Dendritic cell treated with granulocyte-macrophage colony-stimulating factor and Interleukin-4, amounts not matched to agents 40 ng/mL and 50 ng/mL, for 4 days (primary cell): ENCODE measurements at regions not wholly inside any gene's neighbourhood (a gene's known extent, or its start where the extent isn't known, plus 50 kb on each side); places are given as distances from the start of the nearest gene placed in this dataset.
"Not testable (repeated sequence)": the region's sequence is repeated elsewhere in the genome, so short reads cannot be mapped to it uniquely, and the experiment has no call there.

ENCODE experiments used
- H3K27ac Mint-ChIP-seq: one replicate; pipeline ENCODE4 v1.8.0; 2022; ENCODE audit warnings: mild to moderate bottlenecking, mixed read lengths
- H3K27me3 Mint-ChIP-seq: one replicate; pipeline ENCODE4 v1.8.0; 2022; ENCODE audit warnings: mild to moderate bottlenecking, mixed read lengths
- H3K36me3 Mint-ChIP-seq: one replicate; pipeline ENCODE4 v1.8.0; 2022; ENCODE audit warnings: low read depth, mixed read lengths
- H3K4me1 Mint-ChIP-seq: one replicate; pipeline ENCODE4 v1.8.0; 2022; ENCODE audit warnings: low read depth, mixed read lengths
- H3K4me3 Mint-ChIP-seq: one replicate; pipeline ENCODE4 v1.8.0; 2022; ENCODE audit warnings: mild to moderate bottlenecking, moderate library complexity, mixed read lengths
- H3K9me3 Mint-ChIP-seq: one replicate; pipeline ENCODE4 v1.8.0; 2022; ENCODE audit warnings: mixed read lengths
- intact Hi-C: fragments of 100-400 bp; cut with micrococcal nuclease; formaldehyde crosslinking; loops from one replicate; pipeline ENCODE4 v1.15.0; 2022

GRCh38 chr5:54874337-54875021 is 110.9 kb downstream of the ESM1 start:
- intact Hi-C loops = no loop called here
- no peaks in the 10 kb centered on the region for H3K9me3 Mint-ChIP-seq
- H3K4me1 Mint-ChIP-seq = peaks cover 15% of the 10 kb centered on the region
- peaks cover 3% of the 10 kb centered on the region for H3K27me3 Mint-ChIP-seq
- no peaks in the 10 kb centered on the region for H3K36me3 Mint-ChIP-seq
- peak overlapping the region; percentile 23 for H3K4me3 Mint-ChIP-seq
- no peak overlapping the region for H3K27ac Mint-ChIP-seq

GRCh38 chr5:54873691-54874090 is 111.7 kb downstream of the ESM1 start:
- Mint-ChIP-seq H3K4me3 (no peak overlapping the region), H3K27me3 (peaks cover 3% of the 10 kb centered on the region), H3K27ac (no peak overlapping the region), H3K9me3 (no peaks in the 10 kb centered on the region), H3K36me3 (no peaks in the 10 kb centered on the region), H3K4me1 (peaks cover 15% of the 10 kb centered on the region)
- intact Hi-C loops = no loop called here

- Mint-ChIP-seq H3K9me3 (no peaks in the 10 kb centered on the region), H3K4me1 (peaks cover 15% of the 10 kb centered on the region), H3K4me3 (no peak overlapping the region), H3K36me3 (no peaks in the 10 kb centered on the region), H3K27ac (no peak overlapping the region), H3K27me3 (peaks cover 2% of the 10 kb centered on the region)
- intact Hi-C loops = no loop called here
Measured at GRCh38 chr5:54872810-54873209, 112.6 kb downstream of the ESM1 start.

GRCh38 chr5:54870271-54870670 is 115.1 kb downstream of the ESM1 start:
- Mint-ChIP-seq H3K9me3 (no peaks in the 10 kb centered on the region), H3K36me3 (no peaks in the 10 kb centered on the region), H3K27ac (no peak overlapping the region), H3K27me3 (peaks cover 7% of the 10 kb centered on the region), H3K4me1 (peaks cover 17% of the 10 kb centered on the region), H3K4me3 (no peak overlapping the region)
- intact Hi-C loops = no loop called here

GRCh38 chr5:54869691-54870090 is 115.7 kb downstream of the ESM1 start:
- no peak overlapping the region for H3K27ac Mint-ChIP-seq
- H3K9me3 Mint-ChIP-seq = no peaks in the 10 kb centered on the region
- intact Hi-C loops = loop anchor here (10.0 kb wide), 1 partner anchor 625 kb away; no protein-coding TSS in a partner anchor
- H3K36me3 Mint-ChIP-seq = no peaks in the 10 kb centered on the region
- H3K4me1 Mint-ChIP-seq = peaks cover 12% of the 10 kb centered on the region
- no peak overlapping the region for H3K4me3 Mint-ChIP-seq
- peaks cover 7% of the 10 kb centered on the region for H3K27me3 Mint-ChIP-seq

- peaks cover 7% of the 10 kb centered on the region for H3K27me3 Mint-ChIP-seq
- no peaks in the 10 kb centered on the region for H3K36me3 Mint-ChIP-seq
- H3K4me3 Mint-ChIP-seq = no peak overlapping the region
- no peaks in the 10 kb centered on the region for H3K9me3 Mint-ChIP-seq
- no peak overlapping the region for H3K27ac Mint-ChIP-seq
- intact Hi-C loops = loop anchor here (10.0 kb wide), 1 partner anchor 624 kb away; no protein-coding TSS in a partner anchor
- peaks cover 5% of the 10 kb centered on the region for H3K4me1 Mint-ChIP-seq
Measured at GRCh38 chr5:54868511-54869483, 116.6 kb downstream of the ESM1 start.

- Mint-ChIP-seq H3K4me1 (peaks cover 5% of the 10 kb centered on the region), H3K27ac (no peak overlapping the region), H3K9me3 (no peaks in the 10 kb centered on the region), H3K4me3 (peak overlapping the region; percentile 36), H3K36me3 (no peaks in the 10 kb centered on the region), H3K27me3 (peaks cover 11% of the 10 kb centered on the region)
- intact Hi-C loops = loop anchor here (1.0 to 10.0 kb wide), 3 partner anchors 22 to 623 kb away; partner anchors contain the start of gene SNX18
Measured at GRCh38 chr5:54867310-54867944, 118.0 kb downstream of the ESM1 start.

- H3K27ac Mint-ChIP-seq, H3K4me3 Mint-ChIP-seq, H3K9me3 Mint-ChIP-seq, H3K36me3 Mint-ChIP-seq: not testable (repeated sequence)
- Mint-ChIP-seq H3K4me1 (peaks cover 13% of the 10 kb centered on the region), H3K27me3 (peaks cover 12% of the 10 kb centered on the region)
- intact Hi-C loops = loop anchor here (10.0 kb wide), 1 partner anchor 620 kb away; no protein-coding TSS in a partner anchor
Measured at GRCh38 chr5:54864911-54865515, 120.4 kb downstream of the ESM1 start.

GRCh38 chr5:54862036-54862435 is 123.4 kb downstream of the ESM1 start:
- Mint-ChIP-seq H3K9me3 (peaks cover 25% of the 10 kb centered on the region), H3K27me3 (peaks cover 12% of the 10 kb centered on the region), H3K4me1 (peaks cover 21% of the 10 kb centered on the region), H3K36me3 (peaks cover 5% of the 10 kb centered on the region), H3K4me3 (no peak overlapping the region), H3K27ac (no peak overlapping the region)
- intact Hi-C loops = loop anchor here (10.0 kb wide), 1 partner anchor 617 kb away; no protein-coding TSS in a partner anchor

- H3K4me1 Mint-ChIP-seq = peaks cover 18% of the 10 kb centered on the region
- peaks cover 11% of the 10 kb centered on the region for H3K27me3 Mint-ChIP-seq
- H3K4me3 Mint-ChIP-seq = no peak overlapping the region
- intact Hi-C loops = loop anchor here (10.0 kb wide), 1 partner anchor 617 kb away; no protein-coding TSS in a partner anchor
- no peak overlapping the region for H3K27ac Mint-ChIP-seq
- peaks cover 29% of the 10 kb centered on the region for H3K9me3 Mint-ChIP-seq
- peaks cover 5% of the 10 kb centered on the region for H3K36me3 Mint-ChIP-seq
Measured at GRCh38 chr5:54861212-54861894, 124.0 kb downstream of the ESM1 start.

- Mint-ChIP-seq H3K4me3 (no peak overlapping the region), H3K4me1 (peaks cover 18% of the 10 kb centered on the region), H3K9me3 (peaks cover 29% of the 10 kb centered on the region), H3K27me3 (peaks cover 7% of the 10 kb centered on the region), H3K27ac (peak overlapping the region; percentile 31), H3K36me3 (peaks cover 5% of the 10 kb centered on the region)
- intact Hi-C loops = loop anchor here (10.0 kb wide), 1 partner anchor 616 kb away; no protein-coding TSS in a partner anchor
Measured at GRCh38 chr5:54860321-54860720, 125.1 kb downstream of the ESM1 start.

- H3K27me3 Mint-ChIP-seq = peaks cover 7% of the 10 kb centered on the region
Measured at GRCh38 chr5:54859316-54859715, 126.1 kb downstream of the ESM1 start.

More at GRCh38 chr5:54859316-54859715, 126.1 kb downstream of the ESM1 start:
- peak overlapping the region; percentile 31 for H3K27ac Mint-ChIP-seq
- no peak overlapping the region for H3K4me3 Mint-ChIP-seq
- H3K9me3 Mint-ChIP-seq = peaks cover 29% of the 10 kb centered on the region
- peaks cover 5% of the 10 kb centered on the region for H3K36me3 Mint-ChIP-seq
- intact Hi-C loops = no loop called here
- H3K4me1 Mint-ChIP-seq = peaks cover 18% of the 10 kb centered on the region
